RCC 7860 (cell line): ENCODE measurements at regions not wholly inside any gene's neighbourhood (a gene's known extent, or its start where the extent isn't known, plus 50 kb on each side); places are given as distances from the start of the nearest gene placed in this dataset.

ENCODE experiments used
- DNase-seq: peaks from one replicate; pipeline ENCODE4 v3.0.0-alpha.2; 2015; ENCODE audit warnings: low spot score
- FAIRE-seq: peaks from 2 replicates; lab custom pipeline; 2012; peaks lifted over from hg19 to GRCh38; lab: Jason Lieb, UNC

DNA sequence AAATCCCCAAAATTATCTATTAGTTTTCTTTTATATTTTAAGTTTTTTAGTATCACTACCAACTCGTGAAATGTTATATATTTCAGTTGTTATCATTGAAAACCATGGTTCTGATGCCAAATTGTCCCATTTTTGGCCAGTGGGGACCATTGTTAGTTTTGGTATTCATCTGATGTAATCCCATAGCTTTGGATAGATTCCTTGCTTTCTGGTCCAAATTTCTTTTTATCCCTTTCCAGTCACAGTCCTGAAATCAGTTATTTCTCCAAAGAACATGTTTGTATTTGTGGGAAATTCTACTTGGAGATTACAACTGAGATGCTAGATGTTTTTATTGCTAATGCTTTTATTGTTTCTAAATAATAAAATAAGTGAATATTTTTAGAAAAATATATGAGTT, 976.8 kb upstream of the CRIM1 start:
- DNase-seq, result no peak

DNA sequence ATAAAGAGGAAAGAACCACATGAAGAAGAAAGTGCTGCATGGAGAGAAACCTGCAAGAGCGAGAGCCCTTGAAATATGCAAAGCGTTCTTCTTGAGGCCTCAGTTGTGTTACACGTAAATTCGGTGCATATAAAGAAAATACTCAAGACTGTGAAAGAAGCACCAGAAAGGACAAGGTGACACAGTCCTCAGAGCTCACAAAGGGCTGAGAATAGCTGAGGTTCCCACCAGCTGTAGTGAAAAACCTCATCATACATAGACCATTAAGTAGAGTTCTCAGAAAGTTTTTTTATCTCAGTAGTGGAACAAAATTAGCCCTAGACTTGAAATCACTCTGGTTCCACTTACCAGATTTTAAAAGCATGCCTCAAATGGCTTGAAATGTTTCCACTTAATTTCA, 980.7 kb upstream of the CRIM1 start:
- no peak for FAIRE-seq

More for the DNA sequence above, 976.8 kb upstream of the CRIM1 start:
- no peak for FAIRE-seq

DNA sequence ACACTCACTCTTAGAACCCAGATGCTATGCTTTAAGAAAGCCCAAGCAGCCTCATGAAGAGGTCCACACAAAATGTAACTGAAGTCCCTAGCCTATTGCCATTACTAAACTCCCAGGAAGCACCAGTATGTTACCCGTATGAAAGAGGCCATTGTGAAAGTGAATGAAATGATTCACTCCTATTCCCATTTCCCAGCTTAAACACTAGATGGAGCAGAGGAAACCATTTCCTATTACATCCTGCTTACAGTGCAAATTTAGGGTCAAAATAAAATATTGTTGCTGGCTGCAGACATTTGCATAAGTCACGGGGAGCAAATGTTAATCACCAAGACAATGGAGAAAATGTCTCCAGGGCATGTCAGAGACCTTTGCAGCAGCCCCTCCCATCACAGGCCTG, 989.7 kb upstream of the CRIM1 start:
- DNase-seq (no peak), FAIRE-seq (no peak)

More for the DNA sequence above, 980.7 kb upstream of the CRIM1 start:
- DNase-seq, result no peak

- DNase-seq (no peak), FAIRE-seq (no peak)
Measured at GRCh38 chr2:35356332-35356731, 999.2 kb upstream of the CRIM1 start.

DNA sequence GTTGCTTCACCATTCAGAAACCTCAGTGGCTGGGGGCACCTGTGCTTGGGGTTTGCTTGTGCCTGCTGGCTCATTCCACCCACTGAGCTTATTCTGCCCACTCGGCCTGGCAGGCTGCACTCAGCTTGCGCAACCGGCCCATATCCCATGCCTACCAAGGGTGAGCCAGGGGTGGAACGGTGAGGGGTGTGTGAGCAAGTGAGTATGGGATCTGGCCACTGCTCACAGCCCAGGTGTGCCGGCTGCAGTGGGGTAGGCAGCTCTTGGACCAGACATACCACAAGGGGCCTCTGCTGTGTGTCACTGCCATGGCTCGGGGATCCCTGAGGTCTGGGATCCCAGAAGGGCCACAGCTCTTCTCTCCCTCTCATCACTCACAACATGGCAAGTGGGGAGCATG, 1000.5 kb upstream of the CRIM1 start:
- DNase-seq (no peak), FAIRE-seq (no peak)

DNA sequence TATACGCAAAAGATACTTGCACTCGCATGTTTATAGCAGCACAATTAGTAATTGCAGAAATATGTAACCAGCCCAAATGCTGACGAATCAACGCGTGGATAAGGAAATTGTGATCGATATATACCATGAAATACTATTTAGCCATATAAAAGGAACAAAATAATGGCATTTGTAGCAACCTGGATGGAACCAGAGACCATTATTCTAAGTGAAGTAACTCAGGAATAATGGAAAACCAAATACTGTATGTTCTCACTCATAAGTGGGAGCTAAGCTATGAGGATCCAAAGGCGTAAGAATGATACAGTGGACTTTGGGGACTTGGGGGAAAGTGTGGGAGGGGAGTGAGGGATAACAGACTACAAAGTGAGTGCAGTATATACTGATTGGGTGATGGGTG, 1008.0 kb upstream of the CRIM1 start:
- FAIRE-seq (no peak), DNase-seq (no peak)

DNA sequence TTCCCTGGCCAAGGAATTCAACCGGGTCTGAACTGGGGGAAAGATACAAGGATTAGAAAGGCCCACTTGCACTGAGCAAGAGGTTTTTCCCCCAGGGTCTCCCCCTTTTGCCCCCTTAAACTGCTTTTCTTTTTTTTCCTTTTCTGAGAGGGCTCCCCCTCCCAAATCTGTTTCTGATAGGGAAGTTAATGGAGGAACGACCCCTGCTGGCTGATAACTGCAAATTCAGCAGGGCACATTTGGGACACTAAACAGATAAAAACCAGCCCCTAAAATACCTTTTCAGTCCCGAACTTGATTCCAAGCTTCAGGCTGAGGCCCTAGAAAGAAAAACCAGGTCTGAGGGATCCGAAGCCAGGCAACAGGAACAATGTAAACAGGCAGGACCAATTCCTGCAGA, 1012.4 kb upstream of the CRIM1 start:
- no peak for FAIRE-seq
- no peak for DNase-seq

DNA sequence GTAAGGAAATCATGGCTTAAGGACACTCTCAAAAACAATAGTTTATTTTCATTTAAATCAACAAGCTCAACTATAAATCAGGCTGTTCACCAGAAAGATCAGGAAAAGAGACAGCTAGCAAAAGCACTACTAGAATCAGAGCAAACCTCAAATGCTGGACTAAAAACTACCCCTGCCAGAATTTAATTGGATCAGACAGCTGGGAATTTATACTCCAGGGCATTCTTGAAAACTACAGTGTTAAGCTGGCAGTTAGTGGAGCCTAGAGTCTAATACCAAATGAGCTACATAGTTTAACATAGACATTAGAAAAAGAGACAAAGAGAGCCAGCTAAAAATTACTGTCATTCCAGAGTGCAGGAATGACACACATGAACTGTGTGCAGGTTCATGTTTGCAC, 1016.4 kb upstream of the CRIM1 start:
- DNase-seq (no peak), FAIRE-seq (no peak)

DNA sequence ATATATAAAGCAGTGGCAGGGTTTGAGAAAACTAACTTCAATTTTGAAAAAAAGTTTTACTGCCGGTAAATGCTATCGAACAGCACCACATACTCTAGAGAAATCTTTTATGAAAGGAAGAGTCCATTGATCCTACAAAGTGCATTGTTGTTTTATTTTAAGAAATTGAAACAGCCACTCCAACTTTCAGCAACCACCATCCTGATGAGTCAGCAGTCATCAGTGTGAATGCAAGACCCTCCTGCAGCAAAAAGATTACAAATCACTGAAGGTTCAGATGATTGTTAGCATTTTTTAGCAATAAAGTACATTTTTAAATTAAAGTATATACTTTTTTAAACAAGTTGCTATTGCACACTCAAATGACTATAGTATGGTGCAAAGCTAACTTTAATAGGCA, 1017.7 kb upstream of the CRIM1 start:
- FAIRE-seq (no peak), DNase-seq (no peak)

DNA sequence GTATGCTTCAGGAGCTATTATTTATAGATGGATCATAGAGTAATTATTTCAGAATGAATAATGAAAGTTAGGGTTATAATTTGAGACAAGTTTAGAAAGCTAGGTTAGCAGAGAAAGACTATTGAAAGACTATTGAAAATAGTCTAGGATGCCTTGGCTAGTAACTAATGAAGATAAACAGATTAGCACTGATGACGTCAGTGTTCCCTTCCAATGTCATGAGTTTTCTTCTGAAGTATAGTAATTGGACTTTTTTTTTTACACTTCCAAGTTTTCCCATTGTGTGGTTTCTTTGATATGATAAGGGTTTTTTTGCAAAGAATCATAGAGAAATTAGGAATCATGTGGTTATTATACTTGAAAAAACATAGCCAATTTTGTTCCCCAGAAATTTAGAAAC, 1041.5 kb upstream of the CRIM1 start:
- DNase-seq (no peak), FAIRE-seq (no peak)

DNA sequence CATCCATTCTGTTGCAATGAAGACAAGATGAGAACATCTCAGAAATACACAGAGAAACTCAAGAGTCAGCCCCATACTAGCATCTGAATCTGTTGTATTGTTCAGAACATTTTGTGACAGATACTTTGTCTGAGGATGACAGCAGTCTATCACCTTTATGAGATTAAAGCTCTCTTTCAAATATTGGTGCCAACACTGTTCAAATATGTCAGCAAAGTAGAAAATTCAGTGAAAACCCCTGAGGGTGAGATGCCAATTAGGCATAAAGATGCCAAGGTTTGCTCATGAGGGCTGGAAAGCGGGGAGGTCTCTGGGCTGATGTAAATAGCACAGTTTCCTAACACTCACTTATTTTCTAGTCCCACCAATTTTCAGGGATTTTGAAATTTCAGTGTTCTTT, 1054.2 kb upstream of the CRIM1 start:
- DNase-seq (no peak), FAIRE-seq (no peak)

- DNase-seq (peak; percentile 76), FAIRE-seq (peak; percentile 87)
Measured at GRCh38 chr2:35298493-35298892, 1057.1 kb upstream of the CRIM1 start.

GRCh38 chr2:35297403-35297802, 1058.2 kb upstream of the CRIM1 start:
- FAIRE-seq, result no peak

GRCh38 chr2:35294636-35295263, 1060.8 kb upstream of the CRIM1 start:
- DNase-seq, result no peak
- no peak for FAIRE-seq

More at GRCh38 chr2:35297403-35297802, 1058.2 kb upstream of the CRIM1 start:
- DNase-seq, result no peak

GRCh38 chr2:35293261-35293660, 1062.3 kb upstream of the CRIM1 start:
- FAIRE-seq (no peak), DNase-seq (no peak)

GRCh38 chr2:35292199-35292598, 1063.4 kb upstream of the CRIM1 start:
- FAIRE-seq, result no peak
- no peak for DNase-seq

DNA sequence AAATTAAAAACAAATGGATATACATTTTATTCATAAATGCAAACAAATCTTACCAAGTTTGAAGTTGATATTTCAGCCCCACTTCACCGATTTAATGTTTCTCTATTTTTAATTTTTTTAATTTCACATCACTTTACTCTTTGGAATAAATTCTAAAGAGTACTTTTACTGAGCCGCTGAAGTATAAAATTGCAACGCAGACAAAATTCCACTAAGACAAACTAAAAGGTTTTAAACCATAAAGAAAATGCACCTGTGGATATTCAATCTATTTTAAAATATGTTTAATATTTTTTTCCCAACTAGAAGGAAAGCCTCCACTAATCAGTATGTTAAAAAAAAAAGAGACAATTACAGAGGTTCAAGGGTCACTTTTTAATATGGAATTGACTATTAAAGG, 1073.9 kb upstream of the CRIM1 start:
- no peak for DNase-seq
- no peak for FAIRE-seq

- no peak for FAIRE-seq
- no peak for DNase-seq
Measured at GRCh38 chr2:35255826-35256225, 1099.8 kb upstream of the CRIM1 start.

- FAIRE-seq (peak; percentile 43), DNase-seq (no peak)
Measured at GRCh38 chr2:35251156-35251555, 1104.4 kb upstream of the CRIM1 start.

DNA sequence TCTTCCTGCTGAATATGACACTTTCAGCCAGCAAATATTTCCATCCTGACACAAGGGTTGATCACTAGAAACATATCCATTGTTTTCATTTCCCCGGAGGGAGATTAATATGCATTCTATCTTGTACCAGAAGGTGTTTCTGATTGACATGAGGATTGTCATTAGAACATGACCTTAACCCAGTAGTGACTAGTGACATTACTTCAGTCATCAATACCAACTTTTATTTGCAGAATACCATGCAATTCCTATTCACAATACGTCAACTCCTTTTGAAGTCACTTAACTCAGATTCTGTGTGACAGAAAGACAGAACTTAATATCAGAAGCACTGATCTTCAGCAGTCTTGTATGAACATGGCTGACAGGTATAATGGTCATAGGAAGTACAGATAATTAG, 1108.9 kb upstream of the CRIM1 start:
- DNase-seq (no peak), FAIRE-seq (no peak)

- FAIRE-seq, result no peak
Measured at GRCh38 chr2:35228584-35228983, 1127.0 kb upstream of the CRIM1 start.

DNA sequence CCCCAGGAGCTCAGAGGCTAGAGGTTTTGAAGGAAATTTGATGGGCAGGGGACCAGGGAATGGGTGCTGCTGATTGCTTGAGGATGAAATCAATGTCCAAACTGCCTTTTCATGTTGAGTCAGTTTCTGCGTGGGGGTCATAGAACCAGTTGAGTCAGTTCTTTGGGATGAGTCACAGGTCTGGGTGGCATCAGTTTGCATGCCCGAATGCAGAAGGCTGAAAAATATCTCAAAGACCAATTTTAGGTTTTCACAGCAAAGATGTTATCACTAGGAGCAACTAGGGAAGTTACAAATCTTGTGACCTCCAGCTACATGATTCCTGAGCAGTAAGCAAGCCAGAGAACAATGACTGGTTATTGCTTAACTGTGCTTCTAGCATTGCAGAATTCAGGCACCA, 1135.1 kb upstream of the CRIM1 start:
- DNase-seq, result peak; percentile 85
- peak; percentile 83 for FAIRE-seq

More at GRCh38 chr2:35228584-35228983, 1127.0 kb upstream of the CRIM1 start:
- no peak for DNase-seq

GRCh38 chr2:35204881-35205280, 1150.7 kb upstream of the CRIM1 start:
- DNase-seq (no peak), FAIRE-seq (no peak)
